ENCODE measurements at regions not wholly inside any gene's neighbourhood (a gene's known extent, or its start where the extent isn't known, plus 50 kb on each side); places are given as distances from the start of the nearest gene placed in this dataset.
A peak's percentile ranks its signal among the peaks of the same experiment; 100 is the strongest.

GRCh38 chr1:5391725-5392124, 600.5 kb downstream of the NPHP4 start:
- no peaks in the 10 kb centered on the region for H3K4me1 ChIP-seq (ENCODE audit: insufficient read depth, low read length)
- no peak overlapping the region for H3K4me3 ChIP-seq (ENCODE audit: insufficient read depth, low read length)
- H3K36me3 ChIP-seq (ENCODE audit: insufficient read depth, low read length) = no peaks in the 10 kb centered on the region
- DNase-seq (ENCODE audit: insufficient read length, low spot score, missing footprints) = no peak
- H3K9me3 ChIP-seq (ENCODE audit: low read depth, low read length) = no peaks in the 10 kb centered on the region
- H3K79me2 ChIP-seq (ENCODE audit: insufficient read depth, low read length) = no peaks in the 10 kb centered on the region
- no peak overlapping the region for H3K4me2 ChIP-seq (ENCODE audit: insufficient read depth, low read length)
- no peak overlapping the region for H3K27ac ChIP-seq (ENCODE audit: low read depth, low read length)
- no peak for TF ChIP-seq CTCF (IDR thresholded peaks at IDR 0.05; ENCODE audit: extremely low read depth, low read depth, low read length)
- no peaks in the 10 kb centered on the region for H4K20me1 ChIP-seq (ENCODE audit: insufficient read depth, low read length)
- no peak overlapping the region for H2AFZ ChIP-seq (ENCODE audit: low read length)
- H3K27me3 ChIP-seq (ENCODE audit: insufficient read depth, low read length) = no peaks in the 10 kb centered on the region

GRCh38 chr1:5390504-5390903, 601.7 kb downstream of the NPHP4 start:
- H3K36me3 ChIP-seq (ENCODE audit: insufficient read depth, low read length) = no peaks in the 10 kb centered on the region
- DNase-seq (ENCODE audit: insufficient read length, low spot score, missing footprints) = peak; percentile 14
- no peak overlapping the region for H3K4me2 ChIP-seq (ENCODE audit: insufficient read depth, low read length)
- no peak overlapping the region for H2AFZ ChIP-seq (ENCODE audit: low read length)
- H3K27ac ChIP-seq (ENCODE audit: low read depth, low read length) = no peak overlapping the region
- no peak for TF ChIP-seq CTCF (IDR thresholded peaks at IDR 0.05; ENCODE audit: extremely low read depth, low read depth, low read length)
- no peaks in the 10 kb centered on the region for H3K27me3 ChIP-seq (ENCODE audit: insufficient read depth, low read length)
- no peak overlapping the region for H3K4me3 ChIP-seq (ENCODE audit: insufficient read depth, low read length)
- H3K79me2 ChIP-seq (ENCODE audit: insufficient read depth, low read length) = no peaks in the 10 kb centered on the region
- H3K9me3 ChIP-seq (ENCODE audit: low read depth, low read length) = no peaks in the 10 kb centered on the region
- H3K4me1 ChIP-seq (ENCODE audit: insufficient read depth, low read length) = no peaks in the 10 kb centered on the region
- H4K20me1 ChIP-seq (ENCODE audit: insufficient read depth, low read length) = no peaks in the 10 kb centered on the region

- H3K4me2 ChIP-seq (ENCODE audit: insufficient read depth, low read length) = no peak overlapping the region
- TF ChIP-seq CTCF (IDR thresholded peaks at IDR 0.05; ENCODE audit: extremely low read depth, low read depth, low read length) = no peak
Measured at GRCh38 chr1:5389101-5389885, 602.9 kb downstream of the NPHP4 start.

GRCh38 chr1:5388622-5389021, 603.6 kb downstream of the NPHP4 start:
- Histone ChIP-seq H3K79me2 (ENCODE audit: insufficient read depth, low read length) (no peaks in the 10 kb centered on the region), H2AFZ (ENCODE audit: low read length) (no peak overlapping the region), H3K9me3 (ENCODE audit: low read depth, low read length) (no peaks in the 10 kb centered on the region), H3K27me3 (ENCODE audit: insufficient read depth, low read length) (no peaks in the 10 kb centered on the region), H3K4me2 (ENCODE audit: insufficient read depth, low read length) (no peak overlapping the region), H4K20me1 (ENCODE audit: insufficient read depth, low read length) (no peaks in the 10 kb centered on the region), H3K36me3 (ENCODE audit: insufficient read depth, low read length) (no peaks in the 10 kb centered on the region), H3K4me1 (ENCODE audit: insufficient read depth, low read length) (no peaks in the 10 kb centered on the region), H3K27ac (ENCODE audit: low read depth, low read length) (no peak overlapping the region), H3K4me3 (ENCODE audit: insufficient read depth, low read length) (no peak overlapping the region)
- DNase-seq (ENCODE audit: insufficient read length, low spot score, missing footprints) = no peak
- TF ChIP-seq CTCF (IDR thresholded peaks at IDR 0.05; ENCODE audit: extremely low read depth, low read depth, low read length) = no peak

More at GRCh38 chr1:5389101-5389885, 602.9 kb downstream of the NPHP4 start:
- H3K9me3 ChIP-seq (ENCODE audit: low read depth, low read length) = no peaks in the 10 kb centered on the region
- H3K27ac ChIP-seq (ENCODE audit: low read depth, low read length) = no peak overlapping the region
- no peaks in the 10 kb centered on the region for H3K36me3 ChIP-seq (ENCODE audit: insufficient read depth, low read length)
- no peak overlapping the region for H3K4me3 ChIP-seq (ENCODE audit: insufficient read depth, low read length)
- no peaks in the 10 kb centered on the region for H4K20me1 ChIP-seq (ENCODE audit: insufficient read depth, low read length)
- no peaks in the 10 kb centered on the region for H3K4me1 ChIP-seq (ENCODE audit: insufficient read depth, low read length)
- no peaks in the 10 kb centered on the region for H3K27me3 ChIP-seq (ENCODE audit: insufficient read depth, low read length)
- DNase-seq (ENCODE audit: insufficient read length, low spot score, missing footprints) = no peak
- H3K79me2 ChIP-seq (ENCODE audit: insufficient read depth, low read length) = no peaks in the 10 kb centered on the region
- no peak overlapping the region for H2AFZ ChIP-seq (ENCODE audit: low read length)
